Right lobe of liver (tissue), 4 donors: ENCODE measurements at regions not wholly inside any gene's neighbourhood (a gene's known extent, or its start where the extent isn't known, plus 50 kb on each side); places are given as distances from the start of the nearest gene placed in this dataset.

Source experiments
- CTCF ChIP-seq, 4 donors: fragments of 200-600 bp in 3 of 4; fragments of 450-650 bp in 1 of 4; IDR thresholded peaks; one replicate each; pipeline versions ENCODE4 v1.5.1 to v1.8.0; 2016 to 2022; ENCODE audit warnings: antibody characterized with exemption in 4 of 4, mild to moderate bottlenecking in 2 of 4
- POLR2A ChIP-seq: fragments of 450-650 bp; IDR thresholded peaks from one replicate; pipeline ENCODE4 v1.6.1; 2017; ENCODE audit warnings: antibody characterized with exemption, mild to moderate bottlenecking
- donor health status: DM: no; HTN: no; CAD: no.
- donor health status: DM: no; HTN: no; CAD: no.
- donor health status: DM: no; HTN: yes; CAD: no.

GRCh38 chr18:60311676-60312360 is 60.8 kb downstream of the MC4R start:
- TF ChIP-seq CTCF (IDR thresholded peaks at IDR 0.05) (no peak), POLR2A (no peak)
